ENCODE measurements at regions not wholly inside any gene's neighbourhood (a gene's known extent, or its start where the extent isn't known, plus 50 kb on each side); places are given as distances from the start of the nearest gene placed in this dataset.

DNA sequence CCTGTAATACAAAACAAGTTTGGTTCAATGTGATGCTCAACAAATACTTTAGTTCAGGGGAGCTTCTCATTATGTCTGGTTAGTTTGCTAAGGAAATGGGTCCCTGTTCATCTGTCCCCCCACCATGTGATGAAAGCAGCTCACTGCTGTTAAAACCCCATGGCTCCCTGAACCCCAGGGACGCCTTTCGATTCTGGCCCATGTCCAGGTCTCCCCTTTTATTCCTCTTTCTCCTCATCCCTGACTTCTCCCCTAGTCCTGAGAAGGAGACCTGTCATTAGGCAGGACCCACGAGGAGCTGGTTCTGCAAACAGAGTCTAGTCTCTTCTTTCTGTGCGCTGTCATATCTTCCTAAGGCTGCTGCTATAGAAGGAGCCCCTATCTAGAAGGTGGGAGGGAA is 213.3 kb upstream of the OSR1 start:
- no peak overlapping the region for H3K4me3 ChIP-seq (ENCODE audit: low read depth, low read length)
- TF ChIP-seq POLR2A (IDR thresholded peaks at IDR 0.05; ENCODE audit: extremely low read depth, insufficient read length) (no peak), MYC (IDR thresholded peaks at IDR 0.05; ENCODE audit: low read depth, low read length) (no peak), CTCF (IDR thresholded peaks at IDR 0.05; ENCODE audit: low read depth, low read length) (no peak)
- TF ChIP-seq, protein P1, sequence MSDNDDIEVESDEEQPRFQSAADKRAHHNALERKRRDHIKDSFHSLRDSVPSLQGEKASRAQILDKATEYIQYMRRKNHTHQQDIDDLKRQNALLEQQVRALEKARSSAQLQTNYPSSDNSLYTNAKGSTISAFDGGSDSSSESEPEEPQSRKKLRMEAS (IDR thresholded peaks at IDR 0.05; ENCODE audit: low read depth, low read length) = no peak

GRCh38 chr2:19569300-19569791 is 210.9 kb upstream of the OSR1 start:
- DNase-seq (ENCODE audit: low read depth) = no peak
- TF ChIP-seq MYC (IDR thresholded peaks at IDR 0.05; ENCODE audit: low read depth, low read length) (no peak), POLR2A (IDR thresholded peaks at IDR 0.05; ENCODE audit: extremely low read depth, insufficient read length) (no peak), CTCF (IDR thresholded peaks at IDR 0.05; ENCODE audit: low read depth, low read length) (no peak)
- TF ChIP-seq, protein P1 (IDR thresholded peaks at IDR 0.05; ENCODE audit: low read depth, low read length) = no peak
- H3K4me3 ChIP-seq (ENCODE audit: low read depth, low read length) = no peak overlapping the region

More for the DNA sequence above, 213.3 kb upstream of the OSR1 start:
- DNase-seq (ENCODE audit: low read depth) = no peak

- no peak for DNase-seq (ENCODE audit: low read depth)
- no peak overlapping the region for H3K4me3 ChIP-seq (ENCODE audit: low read depth, low read length)
- TF ChIP-seq MYC (IDR thresholded peaks at IDR 0.05; ENCODE audit: low read depth, low read length) (no peak), POLR2A (IDR thresholded peaks at IDR 0.05; ENCODE audit: extremely low read depth, insufficient read length) (no peak), CTCF (IDR thresholded peaks at IDR 0.05; ENCODE audit: low read depth, low read length) (no peak)
- TF ChIP-seq, protein P1 (IDR thresholded peaks at IDR 0.05; ENCODE audit: low read depth, low read length) = no peak
Observed at GRCh38 chr2:19568809-19569208, 210.4 kb upstream of the OSR1 start.

DNA sequence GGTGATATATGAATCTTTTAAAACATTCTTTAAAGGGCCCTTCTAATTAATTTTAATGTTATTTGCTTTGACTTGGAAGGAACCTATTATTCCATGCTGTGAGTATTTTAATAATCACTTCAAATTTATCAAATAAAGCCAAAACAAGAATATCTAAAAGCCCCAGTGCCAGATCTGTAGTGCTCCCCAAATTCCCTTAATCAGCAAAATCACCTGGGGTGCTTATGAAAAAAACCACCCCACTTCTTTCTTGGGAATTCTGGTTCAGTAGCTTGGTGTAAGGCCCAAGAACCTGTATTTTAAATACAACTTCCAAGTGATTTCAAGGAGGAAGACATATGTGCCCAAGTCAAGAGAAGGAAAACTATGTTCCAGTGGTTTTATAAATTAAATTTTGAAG is 202.4 kb upstream of the OSR1 start:
- no peak overlapping the region for H3K4me3 ChIP-seq (ENCODE audit: low read depth, low read length)
- TF ChIP-seq CTCF (IDR thresholded peaks at IDR 0.05; ENCODE audit: low read depth, low read length) (no peak), POLR2A (IDR thresholded peaks at IDR 0.05; ENCODE audit: extremely low read depth, insufficient read length) (no peak), MYC (IDR thresholded peaks at IDR 0.05; ENCODE audit: low read depth, low read length) (no peak)
- TF ChIP-seq, protein P1 (IDR thresholded peaks at IDR 0.05; ENCODE audit: low read depth, low read length) = no peak
- DNase-seq (ENCODE audit: low read depth) = no peak

DNA sequence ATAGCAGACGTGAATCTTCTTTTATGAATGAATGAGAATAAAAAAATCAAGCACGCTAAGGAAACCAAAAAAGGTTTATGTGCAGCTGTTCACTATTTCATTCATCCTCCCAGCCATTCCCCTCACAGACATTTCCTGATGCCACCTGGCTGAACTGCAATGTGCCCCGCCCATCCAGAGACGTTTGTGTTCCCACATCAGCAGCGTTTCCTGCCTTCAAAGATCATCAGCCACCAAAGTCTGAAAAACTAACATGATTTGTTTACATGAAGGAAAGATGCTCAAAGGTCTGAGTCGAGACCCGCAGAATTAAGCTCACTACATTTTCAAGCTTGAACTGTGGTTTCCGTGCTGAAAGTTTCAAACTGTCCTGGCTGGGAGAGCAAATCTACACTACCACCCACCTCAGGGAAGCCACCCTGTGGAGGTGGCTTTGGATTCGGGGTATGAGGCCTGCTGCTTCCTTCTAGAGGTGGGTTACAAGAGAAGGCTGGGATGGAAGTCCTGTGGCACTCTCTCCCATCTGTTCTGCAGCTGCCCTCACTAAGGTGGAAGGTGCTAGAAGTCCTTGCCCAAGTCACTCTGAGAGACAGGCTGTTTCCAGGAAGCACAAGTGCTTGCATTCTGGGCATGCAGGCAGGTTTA is 201.3 kb upstream of the OSR1 start:
- no peak for DNase-seq (ENCODE audit: low read depth)
- no peak for TF ChIP-seq CTCF (IDR thresholded peaks at IDR 0.05; ENCODE audit: low read depth, low read length)
- TF ChIP-seq, protein P1 (IDR thresholded peaks at IDR 0.05; ENCODE audit: low read depth, low read length) = no peak
- TF ChIP-seq MYC (IDR thresholded peaks at IDR 0.05; ENCODE audit: low read depth, low read length) = no peak
- TF ChIP-seq POLR2A (IDR thresholded peaks at IDR 0.05; ENCODE audit: extremely low read depth, insufficient read length) = no peak
- H3K4me3 ChIP-seq (ENCODE audit: low read depth, low read length) = no peak overlapping the region
